WTC11 (cell line): ENCODE measurements at regions not wholly inside any gene's neighbourhood (a gene's known extent, or its start where the extent isn't known, plus 50 kb on each side); places are given as distances from the start of the nearest gene placed in this dataset.

ENCODE experiments used
- ATAC-seq: fragments of 200-7000 bp; cut with Tn5 transposase; 2 replicates; pipeline ENCODE4 v1.10.0; 2021; ENCODE audit warnings: mild to moderate bottlenecking, moderate library complexity
- CTCF ChIA-PET: fragments of 300-600 bp; sonication (Branson Sonifier 250); formaldehyde crosslinking; loops from one replicate; lab custom pipeline; 2021; ENCODE audit warnings: antibody characterized with exemption; lab: Charles Lee
- POLR2A ChIA-PET: fragments of 350-600 bp; sonication (Branson Sonifier 250); formaldehyde crosslinking; loops from one replicate; lab custom pipeline; 2021; ENCODE audit warnings: antibody characterized with exemption; lab: Charles Lee
- DNase-seq: peaks from one replicate; pipeline ENCODE4 v3.0.0; 2021; ENCODE audit warnings: low spot score
- H3K27ac Mint-ChIP-seq: 2 replicates; pipeline ENCODE4 v1.8.0; 2021; ENCODE audit warnings: mixed read lengths
- H3K27me3 Mint-ChIP-seq: 2 replicates; pipeline ENCODE4 v1.8.0; 2021; ENCODE audit warnings: low read depth, mild to moderate bottlenecking, moderate library complexity, mixed read lengths
- H3K36me3 Mint-ChIP-seq: 2 replicates; pipeline ENCODE4 v1.8.0; 2021; ENCODE audit warnings: mixed read lengths
- H3K4me1 Mint-ChIP-seq: 2 replicates; pipeline ENCODE4 v1.8.0; 2022; ENCODE audit warnings: mixed read lengths
- H3K4me3 Mint-ChIP-seq: 2 replicates; pipeline ENCODE4 v1.8.0; 2021; ENCODE audit warnings: mild to moderate bottlenecking, moderate library complexity, mixed read lengths
- H3K9me3 Mint-ChIP-seq: 2 replicates; pipeline ENCODE4 v1.8.0; 2021; ENCODE audit warnings: mixed read lengths
- ATF1 ChIP-seq: sonication (generic); formaldehyde crosslinking; IDR thresholded peaks from 2 replicates; pipeline ENCODE4 v1.8.1; 2023; ENCODE audit warnings: mild to moderate bottlenecking, moderate library complexity, missing genetic modification reagents
- CBFB ChIP-seq: sonication (generic); formaldehyde crosslinking; IDR thresholded peaks from 2 replicates; pipeline ENCODE4 v1.8.1; 2022; ENCODE audit warnings: mild to moderate bottlenecking, low read depth, missing genetic modification reagents
- CREB1 ChIP-seq: sonication (generic); formaldehyde crosslinking; IDR thresholded peaks from 2 replicates; pipeline ENCODE4 v1.8.0; 2023; ENCODE audit warnings: mild to moderate bottlenecking, missing genetic modification reagents
- EMX1 ChIP-seq: fragments of 250-450 bp; sonication (Bioruptor Pico); IDR thresholded peaks from 2 replicates; pipeline ENCODE4 v1.8.0; 2021; ENCODE audit warnings: mild to moderate bottlenecking
- ETV6 ChIP-seq: sonication (generic); formaldehyde crosslinking; IDR thresholded peaks from 2 replicates; pipeline ENCODE4 v1.8.1; 2022; ENCODE audit warnings: mild to moderate bottlenecking, missing genetic modification reagents
- FOXJ3 ChIP-seq: sonication (generic); formaldehyde crosslinking; IDR thresholded peaks from 2 replicates; pipeline ENCODE4 v1.9.0; 2021; ENCODE audit warnings: missing genetic modification reagents, mild to moderate bottlenecking, borderline replicate concordance
- FOXK1 ChIP-seq: sonication (generic); formaldehyde crosslinking; IDR thresholded peaks from 2 replicates; pipeline ENCODE4 v1.8.0; 2022; ENCODE audit warnings: mild to moderate bottlenecking, moderate library complexity, missing genetic modification reagents
- FOXP1 ChIP-seq: sonication (generic); formaldehyde crosslinking; IDR thresholded peaks from 2 replicates; pipeline ENCODE4 v1.8.0; 2022; ENCODE audit warnings: missing genetic modification reagents, mild to moderate bottlenecking, moderate library complexity, borderline replicate concordance
- GABPB1 ChIP-seq: sonication (generic); formaldehyde crosslinking; IDR thresholded peaks from 2 replicates; pipeline ENCODE4 v1.8.1; 2023; ENCODE audit warnings: mild to moderate bottlenecking, missing genetic modification reagents
- MXD4 ChIP-seq: fragments of 250-450 bp; sonication (Bioruptor Pico); IDR thresholded peaks from 2 replicates; pipeline ENCODE4 v1.8.0; 2021; ENCODE audit warnings: mild to moderate bottlenecking, moderate library complexity, borderline replicate concordance
- NFATC4 ChIP-seq: fragments of 250-450 bp; sonication (Bioruptor Pico); IDR thresholded peaks from 2 replicates; pipeline ENCODE4 v1.9.0; 2021; ENCODE audit warnings: mild to moderate bottlenecking
- NFE2L1 ChIP-seq: sonication (generic); formaldehyde crosslinking; IDR thresholded peaks from 2 replicates; pipeline ENCODE4 v1.8.1; 2023; ENCODE audit warnings: missing genetic modification reagents
- OVOL2 ChIP-seq: fragments of 250-450 bp; sonication (Bioruptor Pico); IDR thresholded peaks from 2 replicates; pipeline ENCODE4 v1.9.0; 2021; ENCODE audit warnings: mild to moderate bottlenecking, borderline replicate concordance
- SMAD4 ChIP-seq: sonication (generic); formaldehyde crosslinking; IDR thresholded peaks from 2 replicates; pipeline ENCODE4 v1.8.0; 2022; ENCODE audit warnings: mild to moderate bottlenecking, missing genetic modification reagents
- TEAD4 ChIP-seq: sonication (generic); formaldehyde crosslinking; IDR thresholded peaks from 2 replicates; pipeline ENCODE4 v1.8.0; 2022; ENCODE audit warnings: mild to moderate bottlenecking, missing genetic modification reagents
- ZNF121 ChIP-seq: sonication (generic); formaldehyde crosslinking; IDR thresholded peaks from 2 replicates; pipeline ENCODE4 v1.8.0; 2023; ENCODE audit warnings: missing genetic modification reagents
- ZNF138 ChIP-seq: sonication (generic); formaldehyde crosslinking; conservative IDR thresholded peaks from 2 replicates; pipeline ENCODE4 v1.8.1; 2022; ENCODE audit warnings: mild to moderate bottlenecking, moderate library complexity, missing genetic modification reagents
- ZNF263 ChIP-seq: sonication (generic); formaldehyde crosslinking; IDR thresholded peaks from 2 replicates; pipeline ENCODE4 v1.8.1; 2022; ENCODE audit warnings: low read depth, mild to moderate bottlenecking, moderate library complexity, missing genetic modification reagents
- ZNF416 ChIP-seq: fragments of 250-450 bp; sonication (Bioruptor Pico); IDR thresholded peaks from 2 replicates; pipeline ENCODE4 v1.9.0; 2021; ENCODE audit warnings: mild to moderate bottlenecking, inconsistent platforms
- TF ChIP-seq, protein P1 (sequence below): sonication (generic); formaldehyde crosslinking; IDR thresholded peaks from 2 replicates; pipeline ENCODE4 v1.8.1; 2022; ENCODE audit warnings: mild to moderate bottlenecking, missing genetic modification reagents, moderate library complexity, borderline replicate concordance
- TF ChIP-seq, protein P2 (sequence below): fragments of 200-600 bp; IDR thresholded peaks from 2 replicates; pipeline ENCODE4 v1.8.0; 2022; ENCODE audit warnings: antibody characterized with exemption
- TF ChIP-seq, protein P3 (sequence below): sonication (generic); formaldehyde crosslinking; IDR thresholded peaks from 2 replicates; pipeline ENCODE4 v1.8.0; 2022; ENCODE audit warnings: mild to moderate bottlenecking, missing genetic modification reagents
- TF ChIP-seq, protein P4 (sequence below): fragments of 250-450 bp; sonication (Bioruptor Pico); conservative IDR thresholded peaks from 2 replicates; pipeline ENCODE4 v1.9.0; 2021; ENCODE audit warnings: mild to moderate bottlenecking
- TF ChIP-seq, protein P5 (sequence below): sonication (generic); formaldehyde crosslinking; IDR thresholded peaks from 2 replicates; pipeline ENCODE4 v1.8.0; 2022; ENCODE audit warnings: mild to moderate bottlenecking, missing genetic modification reagents

DNA sequence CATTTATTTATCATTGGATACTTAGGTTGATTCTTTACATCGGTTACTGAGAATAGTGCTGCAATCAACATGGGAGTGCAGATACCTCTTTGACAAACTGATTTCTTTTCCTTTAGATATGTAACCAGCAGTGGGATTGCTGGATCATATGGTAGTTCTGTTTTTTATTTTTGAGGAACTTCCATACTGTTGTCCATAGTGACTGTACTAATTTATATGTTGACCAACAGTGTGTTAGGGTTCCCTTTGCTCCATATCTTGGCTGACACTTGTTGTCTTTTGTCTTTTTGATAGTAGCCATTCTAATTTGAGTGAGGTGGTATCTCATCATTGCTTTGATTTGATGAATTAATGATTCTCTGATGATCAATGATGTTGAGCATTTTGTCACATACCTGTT is 137.3 kb upstream of the PITX1 start:
- ChIA-PET POLR2A (no interaction called here), CTCF (no interaction called here)
- Mint-ChIP-seq H3K4me1 (peaks cover 2% of the 10 kb centered on the region; the same call in 1 of the 2 replicates), H3K4me3 (no peak overlapping the region), H3K27ac (no peak overlapping the region), H3K36me3 (no peaks in the 10 kb centered on the region), H3K27me3 (peaks cover 5% of the 10 kb centered on the region), H3K9me3 (no peaks in the 10 kb centered on the region)
- no peak for ATAC-seq
- no peak for DNase-seq
- TF ChIP-seq CREB1 (CRISPR knock-in tag) (no peak), MXD4 (CRISPR knock-in tag) (no peak), NFE2L1 (CRISPR knock-in tag) (no peak), FOXP1 (no peak), ATF1 (CRISPR knock-in tag) (no peak), FOXK1 (CRISPR knock-in tag) (no peak), OVOL2 (CRISPR knock-in tag) (no peak), ZNF263 (CRISPR knock-in tag) (no peak), TEAD4 (CRISPR knock-in tag) (no peak)
- TF ChIP-seq, protein P1, sequence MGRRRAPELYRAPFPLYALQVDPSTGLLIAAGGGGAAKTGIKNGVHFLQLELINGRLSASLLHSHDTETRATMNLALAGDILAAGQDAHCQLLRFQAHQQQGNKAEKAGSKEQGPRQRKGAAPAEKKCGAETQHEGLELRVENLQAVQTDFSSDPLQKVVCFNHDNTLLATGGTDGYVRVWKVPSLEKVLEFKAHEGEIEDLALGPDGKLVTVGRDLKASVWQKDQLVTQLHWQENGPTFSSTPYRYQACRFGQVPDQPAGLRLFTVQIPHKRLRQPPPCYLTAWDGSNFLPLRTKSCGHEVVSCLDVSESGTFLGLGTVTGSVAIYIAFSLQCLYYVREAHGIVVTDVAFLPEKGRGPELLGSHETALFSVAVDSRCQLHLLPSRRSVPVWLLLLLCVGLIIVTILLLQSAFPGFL (CRISPR knock-in tag) = no peak
- TF ChIP-seq, protein P2, sequence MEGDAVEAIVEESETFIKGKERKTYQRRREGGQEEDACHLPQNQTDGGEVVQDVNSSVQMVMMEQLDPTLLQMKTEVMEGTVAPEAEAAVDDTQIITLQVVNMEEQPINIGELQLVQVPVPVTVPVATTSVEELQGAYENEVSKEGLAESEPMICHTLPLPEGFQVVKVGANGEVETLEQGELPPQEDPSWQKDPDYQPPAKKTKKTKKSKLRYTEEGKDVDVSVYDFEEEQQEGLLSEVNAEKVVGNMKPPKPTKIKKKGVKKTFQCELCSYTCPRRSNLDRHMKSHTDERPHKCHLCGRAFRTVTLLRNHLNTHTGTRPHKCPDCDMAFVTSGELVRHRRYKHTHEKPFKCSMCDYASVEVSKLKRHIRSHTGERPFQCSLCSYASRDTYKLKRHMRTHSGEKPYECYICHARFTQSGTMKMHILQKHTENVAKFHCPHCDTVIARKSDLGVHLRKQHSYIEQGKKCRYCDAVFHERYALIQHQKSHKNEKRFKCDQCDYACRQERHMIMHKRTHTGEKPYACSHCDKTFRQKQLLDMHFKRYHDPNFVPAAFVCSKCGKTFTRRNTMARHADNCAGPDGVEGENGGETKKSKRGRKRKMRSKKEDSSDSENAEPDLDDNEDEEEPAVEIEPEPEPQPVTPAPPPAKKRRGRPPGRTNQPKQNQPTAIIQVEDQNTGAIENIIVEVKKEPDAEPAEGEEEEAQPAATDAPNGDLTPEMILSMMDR = no peak

DNA sequence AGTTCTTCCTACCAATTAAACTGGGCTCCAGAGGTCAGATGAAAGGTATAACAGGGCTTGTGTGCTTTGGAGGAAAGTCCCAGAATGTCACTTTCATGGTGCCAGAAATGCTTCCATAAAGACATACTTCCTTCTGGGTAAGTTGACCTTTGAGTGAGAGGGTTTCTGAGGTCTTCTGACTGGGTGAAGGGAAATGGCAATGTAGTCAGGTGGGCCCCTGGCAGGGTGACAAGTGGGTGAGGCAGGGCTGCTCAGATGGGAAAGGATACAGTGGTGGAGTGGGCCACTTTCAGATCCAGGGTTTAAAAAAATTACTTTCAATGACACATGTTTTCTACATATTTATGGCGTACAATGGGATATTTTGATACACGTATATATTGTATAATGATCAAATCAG is 136.5 kb upstream of the PITX1 start:
- POLR2A ChIA-PET = no interaction called here
- TF ChIP-seq ZNF121 (CRISPR knock-in tag) (no peak), ZNF416 (CRISPR knock-in tag) (no peak), NFATC4 (no peak), FOXP1 (no peak), FOXK1 (CRISPR knock-in tag) (no peak), ZNF138 (no peak), FOXJ3 (CRISPR knock-in tag) (no peak), GABPB1 (no peak), ETV6 (CRISPR knock-in tag) (no peak), EMX1 (no peak), CBFB (CRISPR knock-in tag) (no peak), SMAD4 (CRISPR knock-in tag) (no peak), CREB1 (CRISPR knock-in tag) (no peak), MXD4 (CRISPR knock-in tag) (no peak)
- TF ChIP-seq, protein P2 = no peak
- TF ChIP-seq, protein P3, sequence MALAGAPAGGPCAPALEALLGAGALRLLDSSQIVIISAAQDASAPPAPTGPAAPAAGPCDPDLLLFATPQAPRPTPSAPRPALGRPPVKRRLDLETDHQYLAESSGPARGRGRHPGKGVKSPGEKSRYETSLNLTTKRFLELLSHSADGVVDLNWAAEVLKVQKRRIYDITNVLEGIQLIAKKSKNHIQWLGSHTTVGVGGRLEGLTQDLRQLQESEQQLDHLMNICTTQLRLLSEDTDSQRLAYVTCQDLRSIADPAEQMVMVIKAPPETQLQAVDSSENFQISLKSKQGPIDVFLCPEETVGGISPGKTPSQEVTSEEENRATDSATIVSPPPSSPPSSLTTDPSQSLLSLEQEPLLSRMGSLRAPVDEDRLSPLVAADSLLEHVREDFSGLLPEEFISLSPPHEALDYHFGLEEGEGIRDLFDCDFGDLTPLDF = no peak
- TF ChIP-seq, protein P4, sequence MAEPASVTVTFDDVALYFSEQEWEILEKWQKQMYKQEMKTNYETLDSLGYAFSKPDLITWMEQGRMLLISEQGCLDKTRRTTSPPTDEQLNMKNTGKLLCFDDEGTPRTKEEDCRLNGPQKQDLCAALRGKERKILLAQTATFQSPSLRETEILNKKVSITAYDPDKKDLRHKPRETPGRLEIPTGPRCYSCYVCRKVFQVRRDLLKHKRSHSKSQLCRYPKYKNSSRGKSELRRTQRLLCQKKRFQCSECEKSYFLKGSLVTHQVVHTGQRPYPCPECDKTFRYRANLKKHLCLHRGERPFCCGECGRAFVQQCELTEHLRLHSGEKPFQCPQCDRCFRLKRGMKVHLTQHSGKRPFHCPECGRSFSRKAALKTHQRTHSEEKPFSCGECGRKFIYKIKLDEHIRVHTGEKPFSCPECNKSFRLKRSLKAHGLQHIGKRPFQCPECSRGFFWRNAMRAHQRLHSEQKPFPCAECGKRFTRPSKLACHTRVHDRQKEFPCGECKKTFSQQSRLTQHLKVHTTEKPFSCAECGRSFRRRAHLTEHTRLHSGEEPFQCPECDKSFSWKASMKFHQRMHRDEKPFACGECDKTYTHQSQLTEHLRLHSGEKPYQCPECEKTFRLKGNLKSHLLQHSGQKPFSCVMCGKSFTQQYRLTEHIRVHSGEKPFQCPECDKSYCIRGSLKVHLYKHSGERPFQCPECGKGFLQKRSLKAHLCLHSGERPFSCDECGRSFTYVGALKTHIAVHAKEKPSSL (CRISPR knock-in tag) = no peak
- TF ChIP-seq, protein P5, sequence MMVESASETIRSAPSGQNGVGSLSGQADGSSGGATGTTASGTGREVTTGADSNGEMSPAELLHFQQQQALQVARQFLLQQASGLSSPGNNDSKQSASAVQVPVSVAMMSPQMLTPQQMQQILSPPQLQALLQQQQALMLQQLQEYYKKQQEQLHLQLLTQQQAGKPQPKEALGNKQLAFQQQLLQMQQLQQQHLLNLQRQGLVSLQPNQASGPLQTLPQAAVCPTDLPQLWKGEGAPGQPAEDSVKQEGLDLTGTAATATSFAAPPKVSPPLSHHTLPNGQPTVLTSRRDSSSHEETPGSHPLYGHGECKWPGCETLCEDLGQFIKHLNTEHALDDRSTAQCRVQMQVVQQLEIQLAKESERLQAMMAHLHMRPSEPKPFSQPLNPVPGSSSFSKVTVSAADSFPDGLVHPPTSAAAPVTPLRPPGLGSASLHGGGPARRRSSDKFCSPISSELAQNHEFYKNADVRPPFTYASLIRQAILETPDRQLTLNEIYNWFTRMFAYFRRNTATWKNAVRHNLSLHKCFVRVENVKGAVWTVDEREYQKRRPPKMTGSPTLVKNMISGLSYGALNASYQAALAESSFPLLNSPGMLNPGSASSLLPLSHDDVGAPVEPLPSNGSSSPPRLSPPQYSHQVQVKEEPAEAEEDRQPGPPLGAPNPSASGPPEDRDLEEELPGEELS (CRISPR knock-in tag) = no peak
- H3K27me3 Mint-ChIP-seq = peaks cover 5% of the 10 kb centered on the region
- no peaks in the 10 kb centered on the region for H3K9me3 Mint-ChIP-seq
- ATAC-seq = no peak
- no peak overlapping the region for H3K4me3 Mint-ChIP-seq
- H3K4me1 Mint-ChIP-seq = peaks cover 2% of the 10 kb centered on the region; the same call in 1 of the 2 replicates
- H3K36me3 Mint-ChIP-seq = no peaks in the 10 kb centered on the region
- no peak overlapping the region for H3K27ac Mint-ChIP-seq
- CTCF ChIA-PET = no interaction called here
- no peak for DNase-seq
